H1 (cell line): ENCODE measurements at regions not wholly inside any gene's neighbourhood (a gene's known extent, or its start where the extent isn't known, plus 50 kb on each side); places are given as distances from the start of the nearest gene placed in this dataset.

ENCODE experiments used
- POLR2A ChIP-seq, 2 experiments: IDR thresholded peaks; 1 replicate in 1 of 2; 2 replicates in 1 of 2; pipeline ENCODE4 v1.6.1; 2011; ENCODE audit warnings: low read depth in 2 of 2, low read length in 2 of 2, mild to moderate bottlenecking in 2 of 2; ENCODE audit errors: control extremely low read depth in 1 of 2
- TF ChIP-seq, protein P1 (sequence below): fragments of 300-600 bp; sonication (generic); IDR thresholded peaks from 2 replicates; pipeline ENCODE4 v1.7.1; 2012; ENCODE audit warnings: low read length, moderate library complexity, mild to moderate bottlenecking, inconsistent platforms; ENCODE audit not compliant: insufficient replicate concordance

DNA sequence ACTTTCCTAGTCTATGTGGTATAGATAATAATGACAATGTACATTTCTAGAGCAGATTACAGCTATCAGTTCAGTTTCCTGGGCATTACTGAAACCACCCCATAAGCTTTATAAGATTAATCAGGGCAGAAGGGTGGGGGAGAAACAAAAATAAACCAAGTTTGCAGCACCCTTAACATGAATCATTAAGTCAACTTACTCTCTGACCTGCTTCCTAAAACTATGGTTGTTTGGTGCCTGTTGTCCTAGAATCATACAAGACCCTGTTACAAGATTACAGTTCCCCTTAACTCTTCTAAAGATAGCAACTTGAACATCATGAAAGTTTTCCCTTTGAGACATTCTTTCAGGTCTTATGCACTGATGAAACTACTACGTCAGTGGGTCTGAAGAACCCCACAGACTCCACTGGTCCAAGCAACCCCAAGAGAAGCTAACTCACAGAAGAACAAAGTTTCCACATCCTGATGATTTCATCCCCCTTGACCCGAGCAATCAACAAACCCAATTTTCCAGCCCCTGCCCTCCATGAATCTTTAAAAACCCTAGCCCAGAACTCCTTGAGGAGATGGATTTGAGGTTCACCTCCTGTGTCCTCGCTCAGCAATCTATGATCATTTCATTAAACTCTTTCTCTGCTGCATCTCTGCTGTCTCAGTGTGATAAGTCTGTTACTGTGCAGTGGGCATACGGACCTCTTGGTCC lies 336.5 kb downstream of the FOXO1 start (continued):
- TF ChIP-seq, protein P1, sequence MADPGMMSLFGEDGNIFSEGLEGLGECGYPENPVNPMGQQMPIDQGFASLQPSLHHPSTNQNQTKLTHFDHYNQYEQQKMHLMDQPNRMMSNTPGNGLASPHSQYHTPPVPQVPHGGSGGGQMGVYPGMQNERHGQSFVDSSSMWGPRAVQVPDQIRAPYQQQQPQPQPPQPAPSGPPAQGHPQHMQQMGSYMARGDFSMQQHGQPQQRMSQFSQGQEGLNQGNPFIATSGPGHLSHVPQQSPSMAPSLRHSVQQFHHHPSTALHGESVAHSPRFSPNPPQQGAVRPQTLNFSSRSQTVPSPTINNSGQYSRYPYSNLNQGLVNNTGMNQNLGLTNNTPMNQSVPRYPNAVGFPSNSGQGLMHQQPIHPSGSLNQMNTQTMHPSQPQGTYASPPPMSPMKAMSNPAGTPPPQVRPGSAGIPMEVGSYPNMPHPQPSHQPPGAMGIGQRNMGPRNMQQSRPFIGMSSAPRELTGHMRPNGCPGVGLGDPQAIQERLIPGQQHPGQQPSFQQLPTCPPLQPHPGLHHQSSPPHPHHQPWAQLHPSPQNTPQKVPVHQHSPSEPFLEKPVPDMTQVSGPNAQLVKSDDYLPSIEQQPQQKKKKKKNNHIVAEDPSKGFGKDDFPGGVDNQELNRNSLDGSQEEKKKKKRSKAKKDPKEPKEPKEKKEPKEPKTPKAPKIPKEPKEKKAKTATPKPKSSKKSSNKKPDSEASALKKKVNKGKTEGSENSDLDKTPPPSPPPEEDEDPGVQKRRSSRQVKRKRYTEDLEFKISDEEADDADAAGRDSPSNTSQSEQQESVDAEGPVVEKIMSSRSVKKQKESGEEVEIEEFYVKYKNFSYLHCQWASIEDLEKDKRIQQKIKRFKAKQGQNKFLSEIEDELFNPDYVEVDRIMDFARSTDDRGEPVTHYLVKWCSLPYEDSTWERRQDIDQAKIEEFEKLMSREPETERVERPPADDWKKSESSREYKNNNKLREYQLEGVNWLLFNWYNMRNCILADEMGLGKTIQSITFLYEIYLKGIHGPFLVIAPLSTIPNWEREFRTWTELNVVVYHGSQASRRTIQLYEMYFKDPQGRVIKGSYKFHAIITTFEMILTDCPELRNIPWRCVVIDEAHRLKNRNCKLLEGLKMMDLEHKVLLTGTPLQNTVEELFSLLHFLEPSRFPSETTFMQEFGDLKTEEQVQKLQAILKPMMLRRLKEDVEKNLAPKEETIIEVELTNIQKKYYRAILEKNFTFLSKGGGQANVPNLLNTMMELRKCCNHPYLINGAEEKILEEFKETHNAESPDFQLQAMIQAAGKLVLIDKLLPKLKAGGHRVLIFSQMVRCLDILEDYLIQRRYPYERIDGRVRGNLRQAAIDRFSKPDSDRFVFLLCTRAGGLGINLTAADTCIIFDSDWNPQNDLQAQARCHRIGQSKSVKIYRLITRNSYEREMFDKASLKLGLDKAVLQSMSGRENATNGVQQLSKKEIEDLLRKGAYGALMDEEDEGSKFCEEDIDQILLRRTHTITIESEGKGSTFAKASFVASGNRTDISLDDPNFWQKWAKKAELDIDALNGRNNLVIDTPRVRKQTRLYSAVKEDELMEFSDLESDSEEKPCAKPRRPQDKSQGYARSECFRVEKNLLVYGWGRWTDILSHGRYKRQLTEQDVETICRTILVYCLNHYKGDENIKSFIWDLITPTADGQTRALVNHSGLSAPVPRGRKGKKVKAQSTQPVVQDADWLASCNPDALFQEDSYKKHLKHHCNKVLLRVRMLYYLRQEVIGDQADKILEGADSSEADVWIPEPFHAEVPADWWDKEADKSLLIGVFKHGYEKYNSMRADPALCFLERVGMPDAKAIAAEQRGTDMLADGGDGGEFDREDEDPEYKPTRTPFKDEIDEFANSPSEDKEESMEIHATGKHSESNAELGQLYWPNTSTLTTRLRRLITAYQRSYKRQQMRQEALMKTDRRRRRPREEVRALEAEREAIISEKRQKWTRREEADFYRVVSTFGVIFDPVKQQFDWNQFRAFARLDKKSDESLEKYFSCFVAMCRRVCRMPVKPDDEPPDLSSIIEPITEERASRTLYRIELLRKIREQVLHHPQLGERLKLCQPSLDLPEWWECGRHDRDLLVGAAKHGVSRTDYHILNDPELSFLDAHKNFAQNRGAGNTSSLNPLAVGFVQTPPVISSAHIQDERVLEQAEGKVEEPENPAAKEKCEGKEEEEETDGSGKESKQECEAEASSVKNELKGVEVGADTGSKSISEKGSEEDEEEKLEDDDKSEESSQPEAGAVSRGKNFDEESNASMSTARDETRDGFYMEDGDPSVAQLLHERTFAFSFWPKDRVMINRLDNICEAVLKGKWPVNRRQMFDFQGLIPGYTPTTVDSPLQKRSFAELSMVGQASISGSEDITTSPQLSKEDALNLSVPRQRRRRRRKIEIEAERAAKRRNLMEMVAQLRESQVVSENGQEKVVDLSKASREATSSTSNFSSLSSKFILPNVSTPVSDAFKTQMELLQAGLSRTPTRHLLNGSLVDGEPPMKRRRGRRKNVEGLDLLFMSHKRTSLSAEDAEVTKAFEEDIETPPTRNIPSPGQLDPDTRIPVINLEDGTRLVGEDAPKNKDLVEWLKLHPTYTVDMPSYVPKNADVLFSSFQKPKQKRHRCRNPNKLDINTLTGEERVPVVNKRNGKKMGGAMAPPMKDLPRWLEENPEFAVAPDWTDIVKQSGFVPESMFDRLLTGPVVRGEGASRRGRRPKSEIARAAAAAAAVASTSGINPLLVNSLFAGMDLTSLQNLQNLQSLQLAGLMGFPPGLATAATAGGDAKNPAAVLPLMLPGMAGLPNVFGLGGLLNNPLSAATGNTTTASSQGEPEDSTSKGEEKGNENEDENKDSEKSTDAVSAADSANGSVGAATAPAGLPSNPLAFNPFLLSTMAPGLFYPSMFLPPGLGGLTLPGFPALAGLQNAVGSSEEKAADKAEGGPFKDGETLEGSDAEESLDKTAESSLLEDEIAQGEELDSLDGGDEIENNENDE, result no peak
- TF ChIP-seq POLR2A (IDR thresholded peaks at IDR 0.05; ENCODE audit: control extremely low read depth in 1 of 2, low read depth in 2 of 2, low read length in 2 of 2), result no peak
